HG02970 (cell line): ENCODE measurements at regions not wholly inside any gene's neighbourhood (a gene's known extent, or its start where the extent isn't known, plus 50 kb on each side); places are given as distances from the start of the nearest gene placed in this dataset.
"Not testable (repeated sequence)": the region's sequence is repeated elsewhere in the genome, so short reads cannot be mapped to it uniquely, and the experiment has no call there.

Experiments used
- ATAC-seq: cut with Tn5 transposase; IDR thresholded peaks from one replicate; pipeline ENCODE4 v1.9.1; 2021; ENCODE audit warnings: mild to moderate bottlenecking, moderate library complexity, moderate number of reproducible peaks; ENCODE audit not compliant: unreplicated experiment, low FRiP score

GRCh38 chr11:97880209-97880608 is 1140.5 kb upstream of the CNTN5 start:
- ATAC-seq: no peak

- ATAC-seq: no peak
Observed at GRCh38 chr11:97883086-97883485, 1137.7 kb upstream of the CNTN5 start.

- no peak for ATAC-seq
Observed at GRCh38 chr11:97888641-97889040, 1132.1 kb upstream of the CNTN5 start.

GRCh38 chr11:97890466-97890865 is 1130.3 kb upstream of the CNTN5 start:
- no peak for ATAC-seq

GRCh38 chr11:97893612-97894011 is 1127.1 kb upstream of the CNTN5 start:
- no peak for ATAC-seq

GRCh38 chr11:97894978-97895377 is 1125.8 kb upstream of the CNTN5 start:
- ATAC-seq: no peak

- no peak for ATAC-seq
Observed at GRCh38 chr11:97895572-97895971, 1125.2 kb upstream of the CNTN5 start.

- ATAC-seq: no peak
Observed at GRCh38 chr11:97902828-97903227, 1117.9 kb upstream of the CNTN5 start.

- ATAC-seq: no peak
Observed at GRCh38 chr11:97905101-97905500, 1115.6 kb upstream of the CNTN5 start.

GRCh38 chr11:97905671-97906070 is 1115.1 kb upstream of the CNTN5 start:
- ATAC-seq: no peak

GRCh38 chr11:97908354-97908753 is 1112.4 kb upstream of the CNTN5 start:
- no peak for ATAC-seq

GRCh38 chr11:97909614-97910399 is 1110.9 kb upstream of the CNTN5 start:
- no peak for ATAC-seq

- ATAC-seq: no peak
Observed at GRCh38 chr11:97912629-97913028, 1108.1 kb upstream of the CNTN5 start.

- ATAC-seq: not testable (repeated sequence)
Observed at GRCh38 chr11:97922933-97923332, 1097.8 kb upstream of the CNTN5 start.

- no peak for ATAC-seq
Observed at GRCh38 chr11:97934572-97935208, 1086.1 kb upstream of the CNTN5 start.

- no peak for ATAC-seq
Observed at GRCh38 chr11:97937501-97937900, 1083.2 kb upstream of the CNTN5 start.

- no peak for ATAC-seq
Observed at GRCh38 chr11:97938789-97939188, 1082.0 kb upstream of the CNTN5 start.

GRCh38 chr11:97943493-97943892 is 1077.3 kb upstream of the CNTN5 start:
- no peak for ATAC-seq

- ATAC-seq: no peak
Observed at GRCh38 chr11:97948793-97949192, 1072.0 kb upstream of the CNTN5 start.

GRCh38 chr11:97955595-97955994 is 1065.2 kb upstream of the CNTN5 start:
- ATAC-seq: no peak

GRCh38 chr11:97956904-97957303 is 1063.8 kb upstream of the CNTN5 start:
- no peak for ATAC-seq

- ATAC-seq: no peak
Observed at GRCh38 chr11:97961431-97961830, 1059.3 kb upstream of the CNTN5 start.
